ENCODE measurements at regions not wholly inside any gene's neighbourhood (a gene's known extent, or its start where the extent isn't known, plus 50 kb on each side); places are given as distances from the start of the nearest gene placed in this dataset.

DNA sequence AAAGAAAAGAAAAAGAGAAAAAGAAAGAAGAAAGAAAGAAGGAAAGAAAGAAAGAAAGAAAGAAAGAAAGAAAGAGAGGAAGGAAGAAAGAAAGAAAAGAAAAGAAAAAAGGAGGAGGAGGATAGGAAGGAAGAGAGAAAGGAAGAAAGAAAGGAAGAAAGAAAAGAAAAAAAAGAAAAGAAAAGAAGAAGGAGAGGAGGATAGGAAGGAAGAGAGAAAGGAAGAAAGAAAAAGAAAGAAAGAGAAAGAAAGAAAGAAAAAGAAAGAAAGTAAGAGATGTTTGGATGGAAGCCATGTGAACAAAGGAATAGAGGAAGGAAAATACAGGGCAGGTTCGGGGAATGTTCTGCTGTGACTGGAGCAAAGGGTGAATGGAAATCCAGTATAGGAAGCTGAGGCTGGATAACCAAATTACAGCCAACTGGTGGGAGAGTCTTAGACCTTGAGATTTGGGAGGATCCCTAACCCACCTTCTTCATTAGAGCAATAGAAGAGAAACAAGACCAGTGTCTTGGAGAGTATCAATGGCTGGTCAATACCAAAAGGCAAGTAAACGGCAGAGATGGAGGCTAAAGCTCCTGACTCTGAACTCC lies 94.9 kb downstream of the RASSF10 start:
- Histone ChIP-seq H3K9me3 (ENCODE audit: low read depth) (no peaks in the 10 kb centered on the region), H3K4me2 (no peak overlapping the region), H3K4me1 (peaks cover 43% of the 10 kb centered on the region), H4K20me1 (ENCODE audit: low read depth) (no peaks in the 10 kb centered on the region), H3F3A (ENCODE audit: low read depth) (peaks cover 29% of the 10 kb centered on the region), H3K36me3 (no peaks in the 10 kb centered on the region), H3K79me2 (ENCODE audit: low read depth) (no peaks in the 10 kb centered on the region), H3K9ac (no peak overlapping the region), H2AFZ (replicated peaks) (no peak overlapping the region), H3K4me3 (no peak overlapping the region), H3K27ac (no peak overlapping the region), H3K27me3 (no peaks in the 10 kb centered on the region)
- Mint-ChIP-seq H3K27me3 (ENCODE audit: insufficient read depth, low read depth) (peaks cover 7% of the 10 kb centered on the region), H3K4me3 (no peak overlapping the region), H3K4me1 (peaks cover 18% of the 10 kb centered on the region), H3K27ac (no peak overlapping the region), H3K36me3 (no peaks in the 10 kb centered on the region), H3K9me3 (no peaks in the 10 kb centered on the region)
- no peak for DNase-seq (ENCODE audit: low spot score)
- TF ChIP-seq, protein P1, sequence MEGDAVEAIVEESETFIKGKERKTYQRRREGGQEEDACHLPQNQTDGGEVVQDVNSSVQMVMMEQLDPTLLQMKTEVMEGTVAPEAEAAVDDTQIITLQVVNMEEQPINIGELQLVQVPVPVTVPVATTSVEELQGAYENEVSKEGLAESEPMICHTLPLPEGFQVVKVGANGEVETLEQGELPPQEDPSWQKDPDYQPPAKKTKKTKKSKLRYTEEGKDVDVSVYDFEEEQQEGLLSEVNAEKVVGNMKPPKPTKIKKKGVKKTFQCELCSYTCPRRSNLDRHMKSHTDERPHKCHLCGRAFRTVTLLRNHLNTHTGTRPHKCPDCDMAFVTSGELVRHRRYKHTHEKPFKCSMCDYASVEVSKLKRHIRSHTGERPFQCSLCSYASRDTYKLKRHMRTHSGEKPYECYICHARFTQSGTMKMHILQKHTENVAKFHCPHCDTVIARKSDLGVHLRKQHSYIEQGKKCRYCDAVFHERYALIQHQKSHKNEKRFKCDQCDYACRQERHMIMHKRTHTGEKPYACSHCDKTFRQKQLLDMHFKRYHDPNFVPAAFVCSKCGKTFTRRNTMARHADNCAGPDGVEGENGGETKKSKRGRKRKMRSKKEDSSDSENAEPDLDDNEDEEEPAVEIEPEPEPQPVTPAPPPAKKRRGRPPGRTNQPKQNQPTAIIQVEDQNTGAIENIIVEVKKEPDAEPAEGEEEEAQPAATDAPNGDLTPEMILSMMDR (IDR thresholded peaks at IDR 0.05), result no peak
- TF ChIP-seq EZH2 (IDR thresholded peaks at IDR 0.05), result no peak
- no peak for TF ChIP-seq EZH2phosphoT487 (IDR thresholded peaks at IDR 0.05)

DNA sequence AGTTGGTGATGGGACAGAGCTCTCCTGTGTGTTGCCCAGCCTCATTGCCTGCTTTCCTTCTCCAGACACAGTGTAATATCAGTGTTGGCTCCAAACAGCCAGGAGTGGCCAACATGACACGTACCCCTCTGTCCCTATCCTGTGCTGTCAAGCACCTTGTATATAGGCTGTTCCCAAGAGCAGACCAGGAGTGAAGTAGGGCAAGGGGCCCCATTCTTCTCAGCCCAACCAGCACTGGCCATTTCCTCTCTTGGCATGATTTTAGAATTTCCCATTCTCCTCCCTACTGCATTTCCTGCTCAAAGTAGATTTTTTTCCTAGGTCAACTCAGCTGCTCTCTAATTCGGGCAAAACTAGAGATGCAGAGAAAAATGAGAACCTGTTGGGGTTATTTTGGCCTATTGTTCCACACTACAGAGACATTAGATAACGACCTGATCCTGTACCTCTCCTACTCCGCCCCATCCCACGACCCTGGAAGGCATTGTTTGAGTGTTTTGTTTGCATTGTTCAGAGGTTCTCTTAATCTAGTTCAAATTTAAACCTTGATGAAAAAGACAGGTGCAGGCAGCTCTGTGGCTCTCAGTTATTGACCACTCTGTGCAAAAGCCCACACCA lies 95.6 kb downstream of the RASSF10 start:
- Histone ChIP-seq H3K79me2 (ENCODE audit: low read depth) (no peaks in the 10 kb centered on the region), H3K27ac (no peak overlapping the region), H3K36me3 (no peaks in the 10 kb centered on the region), H3K9me3 (ENCODE audit: low read depth) (no peaks in the 10 kb centered on the region), H3K9ac (no peak overlapping the region), H4K20me1 (ENCODE audit: low read depth) (no peaks in the 10 kb centered on the region), H3K27me3 (no peaks in the 10 kb centered on the region), H3K4me2 (no peak overlapping the region), H3K4me1 (peaks cover 48% of the 10 kb centered on the region), H2AFZ (replicated peaks) (no peak overlapping the region), H3F3A (ENCODE audit: low read depth) (peaks cover 29% of the 10 kb centered on the region), H3K4me3 (no peak overlapping the region)
- peaks cover 7% of the 10 kb centered on the region for H3K27me3 Mint-ChIP-seq (ENCODE audit: insufficient read depth, low read depth)
- DNase-seq (ENCODE audit: low spot score), result no peak
- H3K9me3 Mint-ChIP-seq, result no peaks in the 10 kb centered on the region
- no peak overlapping the region for H3K4me3 Mint-ChIP-seq
- TF ChIP-seq, protein P1 (IDR thresholded peaks at IDR 0.05), result no peak
- no peak for TF ChIP-seq EZH2phosphoT487 (IDR thresholded peaks at IDR 0.05)
- TF ChIP-seq EZH2 (IDR thresholded peaks at IDR 0.05), result no peak
- no peaks in the 10 kb centered on the region for H3K36me3 Mint-ChIP-seq
- peaks cover 18% of the 10 kb centered on the region for H3K4me1 Mint-ChIP-seq
- peak overlapping the region; percentile 0 for H3K27ac Mint-ChIP-seq

DNA sequence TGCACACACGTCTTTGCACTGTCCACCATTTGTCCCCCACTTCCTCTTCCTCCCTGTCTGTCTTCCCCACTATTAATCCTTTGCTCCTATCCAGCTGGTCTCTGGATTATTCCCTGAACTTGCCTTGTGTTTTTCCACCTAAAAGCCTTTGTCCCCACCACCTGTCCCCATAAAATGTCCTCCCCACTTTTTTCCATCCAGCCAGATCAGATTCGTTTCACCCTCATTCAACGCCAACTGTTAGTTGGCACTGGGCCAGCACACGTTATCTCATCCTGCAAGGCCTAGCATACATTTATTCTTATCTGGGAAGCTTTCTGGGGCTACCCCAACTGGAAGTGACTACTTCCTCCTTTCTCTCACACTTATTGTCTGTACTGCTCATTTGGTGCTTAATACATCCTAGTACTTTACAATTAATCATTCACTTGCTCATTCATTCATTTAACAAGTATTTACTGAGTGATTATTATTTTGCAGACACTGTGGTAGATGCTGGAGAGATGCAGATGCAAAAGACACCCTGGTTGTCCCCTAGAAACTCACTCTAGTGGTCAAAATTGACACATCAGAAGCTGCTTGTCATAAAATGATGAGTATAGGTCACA lies 96.2 kb downstream of the RASSF10 start:
- no peak overlapping the region for H3K4me2 ChIP-seq
- H3K27me3 ChIP-seq, result no peaks in the 10 kb centered on the region
- H3K4me1 ChIP-seq, result peaks cover 51% of the 10 kb centered on the region
- peaks cover 20% of the 10 kb centered on the region for H3K4me1 Mint-ChIP-seq
- peaks cover 9% of the 10 kb centered on the region for H3K27me3 Mint-ChIP-seq (ENCODE audit: insufficient read depth, low read depth)
- no peak overlapping the region for H3K27ac ChIP-seq
- H3K36me3 ChIP-seq, result no peaks in the 10 kb centered on the region
- no peaks in the 10 kb centered on the region for H3K36me3 Mint-ChIP-seq
- no peak overlapping the region for H3K4me3 ChIP-seq
- H3K9ac ChIP-seq, result no peak overlapping the region
- no peaks in the 10 kb centered on the region for H3K9me3 ChIP-seq (ENCODE audit: low read depth)
- H2AFZ ChIP-seq (replicated peaks), result no peak overlapping the region
- TF ChIP-seq EZH2phosphoT487 (IDR thresholded peaks at IDR 0.05) (no peak), EZH2 (IDR thresholded peaks at IDR 0.05) (no peak)
- TF ChIP-seq, protein P1 (IDR thresholded peaks at IDR 0.05), result no peak
- no peaks in the 10 kb centered on the region for H4K20me1 ChIP-seq (ENCODE audit: low read depth)
- no peak for DNase-seq (ENCODE audit: low spot score)
- no peak overlapping the region for H3K4me3 Mint-ChIP-seq
- no peaks in the 10 kb centered on the region for H3K79me2 ChIP-seq (ENCODE audit: low read depth)
- H3K9me3 Mint-ChIP-seq, result no peaks in the 10 kb centered on the region
- H3F3A ChIP-seq (ENCODE audit: low read depth), result peaks cover 31% of the 10 kb centered on the region
- peak overlapping the region; percentile 0 for H3K27ac Mint-ChIP-seq
